BE2C (cell line): ENCODE measurements at regions not wholly inside any gene's neighbourhood (a gene's known extent, or its start where the extent isn't known, plus 50 kb on each side); places are given as distances from the start of the nearest gene placed in this dataset.

ENCODE experiments used
- DNase-seq: peaks from one replicate; pipeline ENCODE4 v3.0.0-alpha.2; 2020
- H3K27me3 ChIP-seq: fragments of 250-450 bp; sonication (Bioruptor Pico); 2 replicates; pipeline ENCODE4 v1.5.1; 2020; ENCODE audit warnings: mild to moderate bottlenecking
- H3K36me3 ChIP-seq: fragments of 250-450 bp; sonication (Bioruptor Pico); 2 replicates; pipeline ENCODE4 v1.5.1; 2020; ENCODE audit warnings: mild to moderate bottlenecking
- H3K4me1 ChIP-seq: fragments of 250-450 bp; sonication (Bioruptor Pico); 2 replicates; pipeline ENCODE4 v1.5.1; 2020
- H3K4me3 ChIP-seq: 2 replicates; pipeline ENCODE4 v1.5.1; 2011; ENCODE audit warnings: low read depth, low read length
- H3K9me3 ChIP-seq: fragments of 250-450 bp; sonication (Bioruptor Pico); 2 replicates; pipeline ENCODE4 v1.5.1; 2020
- TF ChIP-seq, protein P1 (sequence below): IDR thresholded peaks from 2 replicates; pipeline ENCODE4 v1.5.1; 2012; ENCODE audit warnings: mild to moderate bottlenecking, low read depth, low read length

- Histone ChIP-seq H3K4me3 (no peak overlapping the region), H3K36me3 (no peaks in the 10 kb centered on the region), H3K27me3 (peaks cover 56% of the 10 kb centered on the region), H3K4me1 (no peaks in the 10 kb centered on the region), H3K9me3 (no peaks in the 10 kb centered on the region; the same call in 1 of the 2 replicates)
- no peak for DNase-seq
- TF ChIP-seq, protein P1, sequence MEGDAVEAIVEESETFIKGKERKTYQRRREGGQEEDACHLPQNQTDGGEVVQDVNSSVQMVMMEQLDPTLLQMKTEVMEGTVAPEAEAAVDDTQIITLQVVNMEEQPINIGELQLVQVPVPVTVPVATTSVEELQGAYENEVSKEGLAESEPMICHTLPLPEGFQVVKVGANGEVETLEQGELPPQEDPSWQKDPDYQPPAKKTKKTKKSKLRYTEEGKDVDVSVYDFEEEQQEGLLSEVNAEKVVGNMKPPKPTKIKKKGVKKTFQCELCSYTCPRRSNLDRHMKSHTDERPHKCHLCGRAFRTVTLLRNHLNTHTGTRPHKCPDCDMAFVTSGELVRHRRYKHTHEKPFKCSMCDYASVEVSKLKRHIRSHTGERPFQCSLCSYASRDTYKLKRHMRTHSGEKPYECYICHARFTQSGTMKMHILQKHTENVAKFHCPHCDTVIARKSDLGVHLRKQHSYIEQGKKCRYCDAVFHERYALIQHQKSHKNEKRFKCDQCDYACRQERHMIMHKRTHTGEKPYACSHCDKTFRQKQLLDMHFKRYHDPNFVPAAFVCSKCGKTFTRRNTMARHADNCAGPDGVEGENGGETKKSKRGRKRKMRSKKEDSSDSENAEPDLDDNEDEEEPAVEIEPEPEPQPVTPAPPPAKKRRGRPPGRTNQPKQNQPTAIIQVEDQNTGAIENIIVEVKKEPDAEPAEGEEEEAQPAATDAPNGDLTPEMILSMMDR, result no peak
These were observed 217.3 kb upstream of the CRY1 start for GRCh38 chr12:107310621-107311020.

- H3K27me3 ChIP-seq, result peaks cover 54% of the 10 kb centered on the region
- H3K9me3 ChIP-seq, result no peaks in the 10 kb centered on the region; the same call in 1 of the 2 replicates
- TF ChIP-seq, protein P1, result no peak
- H3K4me3 ChIP-seq, result no peak overlapping the region
- no peaks in the 10 kb centered on the region for H3K4me1 ChIP-seq
- no peaks in the 10 kb centered on the region for H3K36me3 ChIP-seq
- DNase-seq, result no peak
These were observed 218.3 kb upstream of the CRY1 start for GRCh38 chr12:107311682-107312081.

- Histone ChIP-seq H3K9me3 (no peaks in the 10 kb centered on the region), H3K4me3 (peak overlapping the region; percentile 54), H3K4me1 (no peaks in the 10 kb centered on the region), H3K36me3 (no peaks in the 10 kb centered on the region), H3K27me3 (peaks cover 90% of the 10 kb centered on the region)
- peak; percentile 95 for DNase-seq
- TF ChIP-seq, protein P1, result peak; percentile 18
These were observed 224.6 kb upstream of the CRY1 start for GRCh38 chr12:107317751-107318555.

- Histone ChIP-seq H3K27me3 (peaks cover 90% of the 10 kb centered on the region), H3K9me3 (no peaks in the 10 kb centered on the region), H3K36me3 (no peaks in the 10 kb centered on the region), H3K4me3 (peak overlapping the region; percentile 54), H3K4me1 (no peaks in the 10 kb centered on the region)
- TF ChIP-seq, protein P1, result no peak
- no peak for DNase-seq
These were observed 225.1 kb upstream of the CRY1 start for GRCh38 chr12:107318556-107318805.

DNA sequence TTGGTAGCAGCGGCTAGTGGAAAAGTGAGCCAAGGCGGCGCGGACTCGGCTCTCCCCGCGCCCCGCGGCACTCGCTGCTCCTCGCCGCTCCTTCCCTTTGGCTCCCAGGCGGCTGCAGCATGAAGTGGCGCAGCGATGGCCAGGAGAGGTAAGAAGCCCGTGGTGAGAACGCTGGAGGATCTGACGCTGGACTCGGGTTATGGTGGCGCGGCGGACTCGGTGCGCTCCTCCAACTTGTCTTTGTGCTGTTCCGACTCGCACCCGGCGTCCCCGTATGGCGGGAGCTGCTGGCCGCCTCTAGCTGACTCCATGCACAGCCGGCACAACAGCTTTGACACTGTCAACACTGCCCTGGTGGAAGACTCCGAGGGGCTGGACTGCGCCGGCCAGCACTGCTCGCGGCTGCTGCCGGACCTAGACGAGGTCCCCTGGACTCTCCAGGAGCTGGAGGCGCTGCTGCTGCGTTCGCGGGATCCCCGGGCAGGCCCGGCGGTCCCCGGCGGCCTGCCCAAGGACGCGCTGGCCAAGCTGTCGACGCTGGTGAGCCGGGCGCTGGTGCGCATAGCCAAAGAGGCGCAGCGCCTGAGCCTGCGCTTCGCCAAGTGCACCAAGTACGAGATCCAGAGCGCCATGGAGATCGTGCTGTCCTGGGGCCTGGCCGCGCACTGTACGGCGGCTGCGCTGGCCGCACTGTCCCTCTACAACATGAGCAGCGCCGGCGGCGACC, 225.6 kb upstream of the CRY1 start:
- peak; percentile 30 for DNase-seq
- H3K4me3 ChIP-seq, result peak overlapping the region; percentile 54
- no peaks in the 10 kb centered on the region for H3K4me1 ChIP-seq
- H3K27me3 ChIP-seq, result peaks cover 90% of the 10 kb centered on the region
- TF ChIP-seq, protein P1, result no peak
- no peaks in the 10 kb centered on the region for H3K9me3 ChIP-seq
- H3K36me3 ChIP-seq, result no peaks in the 10 kb centered on the region

- Histone ChIP-seq H3K9me3 (no peaks in the 10 kb centered on the region), H3K27me3 (peaks cover 86% of the 10 kb centered on the region), H3K4me1 (no peaks in the 10 kb centered on the region), H3K4me3 (no peak overlapping the region), H3K36me3 (no peaks in the 10 kb centered on the region)
- TF ChIP-seq, protein P1, result no peak
- no peak for DNase-seq
These were observed 226.2 kb upstream of the CRY1 start for GRCh38 chr12:107319533-107320032.
